ENCODE measurements at regions not wholly inside any gene's neighbourhood (a gene's known extent, or its start where the extent isn't known, plus 50 kb on each side); places are given as distances from the start of the nearest gene placed in this dataset.

GRCh38 chr1:201761178-201761577 is 67.8 kb upstream of the IPO9 start:
- DNase-seq (ENCODE audit: low read depth): no peak
- Histone ChIP-seq H3K4me3 (ENCODE audit: low read depth, low read length) (no peak overlapping the region), H3K36me3 (ENCODE audit: control insufficient read depth, insufficient read depth, low read length) (no peaks in the 10 kb centered on the region), H3K27me3 (ENCODE audit: control insufficient read depth, insufficient read depth, low read length) (no peaks in the 10 kb centered on the region)
- no peak for TF ChIP-seq CTCF (IDR thresholded peaks at IDR 0.05; ENCODE audit: insufficient read depth, low read length, poor library complexity, severe bottlenecking)

GRCh38 chr1:201761871-201762270 is 67.1 kb upstream of the IPO9 start:
- no peak for TF ChIP-seq CTCF (IDR thresholded peaks at IDR 0.05; ENCODE audit: insufficient read depth, low read length, poor library complexity, severe bottlenecking)
- no peaks in the 10 kb centered on the region for H3K27me3 ChIP-seq (ENCODE audit: control insufficient read depth, insufficient read depth, low read length)
- H3K36me3 ChIP-seq (ENCODE audit: control insufficient read depth, insufficient read depth, low read length): no peaks in the 10 kb centered on the region

GRCh38 chr1:201762381-201762780 is 66.6 kb upstream of the IPO9 start:
- TF ChIP-seq CTCF (IDR thresholded peaks at IDR 0.05; ENCODE audit: insufficient read depth, low read length, poor library complexity, severe bottlenecking): no peak
- H3K36me3 ChIP-seq (ENCODE audit: control insufficient read depth, insufficient read depth, low read length): no peaks in the 10 kb centered on the region
- H3K4me3 ChIP-seq (ENCODE audit: low read depth, low read length): no peak overlapping the region
- no peak for DNase-seq (ENCODE audit: low read depth)
- H3K27me3 ChIP-seq (ENCODE audit: control insufficient read depth, insufficient read depth, low read length): no peaks in the 10 kb centered on the region

More at GRCh38 chr1:201761871-201762270, 67.1 kb upstream of the IPO9 start:
- no peak overlapping the region for H3K4me3 ChIP-seq (ENCODE audit: low read depth, low read length)
- no peak for DNase-seq (ENCODE audit: low read depth)

GRCh38 chr1:201763455-201764140 is 65.4 kb upstream of the IPO9 start:
- DNase-seq (ENCODE audit: low read depth): no peak
- Histone ChIP-seq H3K4me3 (ENCODE audit: low read depth, low read length) (no peak overlapping the region), H3K36me3 (ENCODE audit: control insufficient read depth, insufficient read depth, low read length) (no peaks in the 10 kb centered on the region), H3K27me3 (ENCODE audit: control insufficient read depth, insufficient read depth, low read length) (no peaks in the 10 kb centered on the region)
- TF ChIP-seq CTCF (IDR thresholded peaks at IDR 0.05; ENCODE audit: insufficient read depth, low read length, poor library complexity, severe bottlenecking): no peak

GRCh38 chr1:201764166-201764565 is 64.8 kb upstream of the IPO9 start:
- Histone ChIP-seq H3K27me3 (ENCODE audit: control insufficient read depth, insufficient read depth, low read length) (no peaks in the 10 kb centered on the region), H3K4me3 (ENCODE audit: low read depth, low read length) (no peak overlapping the region), H3K36me3 (ENCODE audit: control insufficient read depth, insufficient read depth, low read length) (no peaks in the 10 kb centered on the region)
- TF ChIP-seq CTCF (IDR thresholded peaks at IDR 0.05; ENCODE audit: insufficient read depth, low read length, poor library complexity, severe bottlenecking): no peak
- no peak for DNase-seq (ENCODE audit: low read depth)

- H3K27me3 ChIP-seq (ENCODE audit: control insufficient read depth, insufficient read depth, low read length): no peaks in the 10 kb centered on the region
- no peak overlapping the region for H3K4me3 ChIP-seq (ENCODE audit: low read depth, low read length)
- no peak for DNase-seq (ENCODE audit: low read depth)
- no peaks in the 10 kb centered on the region for H3K36me3 ChIP-seq (ENCODE audit: control insufficient read depth, insufficient read depth, low read length)
- TF ChIP-seq CTCF (IDR thresholded peaks at IDR 0.05; ENCODE audit: insufficient read depth, low read length, poor library complexity, severe bottlenecking): no peak
Measured at GRCh38 chr1:201764579-201764978, 64.4 kb upstream of the IPO9 start.

All from kidney epithelial cell (primary cell).